ENCODE measurements at regions not wholly inside any gene's neighbourhood (a gene's known extent, or its start where the extent isn't known, plus 50 kb on each side); places are given as distances from the start of the nearest gene placed in this dataset.

GRCh38 chr15:93517176-93517575, 428.2 kb upstream of the RGMA start:
- DNase-seq = no peak

- no peak for DNase-seq
Measured at GRCh38 chr15:93515256-93516051, 426.4 kb upstream of the RGMA start.

- no peak for DNase-seq
Measured at GRCh38 chr15:93506646-93507045, 417.6 kb upstream of the RGMA start.

DNA sequence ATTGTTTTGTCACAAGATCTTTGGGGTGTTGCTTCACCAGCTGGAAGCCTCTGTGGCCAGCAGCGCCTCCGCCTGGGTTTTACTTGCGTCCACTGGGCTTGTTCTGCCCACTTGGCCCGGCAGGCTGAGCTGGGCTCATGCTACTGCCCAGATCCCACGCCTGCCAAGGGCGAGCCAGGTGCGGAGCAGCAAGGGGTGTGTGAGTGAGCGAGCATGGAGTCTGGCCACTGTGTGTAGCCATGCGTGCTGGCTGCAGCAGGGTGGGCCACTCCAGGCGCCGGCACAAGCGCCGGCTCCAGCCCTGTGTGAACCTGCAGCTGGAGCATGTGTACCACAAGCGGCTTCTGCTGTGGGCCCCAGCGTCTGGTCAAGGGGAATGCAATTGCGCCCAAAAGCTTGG, 416.5 kb upstream of the RGMA start:
- no peak for DNase-seq

GRCh38 chr15:93501946-93502345, 412.9 kb upstream of the RGMA start:
- no peak for DNase-seq

DNA sequence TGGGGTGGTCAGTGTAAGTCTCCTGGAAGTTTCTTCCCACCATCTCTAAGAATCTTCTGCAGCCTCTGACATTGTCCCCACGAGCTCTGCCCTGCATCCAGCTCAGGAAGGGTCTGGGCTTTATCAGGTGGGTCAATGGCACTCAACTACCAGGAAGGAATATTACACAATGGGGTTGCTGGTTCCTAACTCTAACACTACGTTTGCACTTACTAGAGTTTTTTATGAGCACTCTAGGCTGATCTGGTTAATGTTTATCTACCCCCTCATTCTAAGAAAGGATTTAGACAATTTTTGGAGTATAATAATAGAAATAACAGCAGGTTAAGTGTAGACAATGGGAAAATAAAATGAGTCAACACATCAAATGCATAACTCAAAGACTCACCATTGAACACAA, 411.1 kb upstream of the RGMA start:
- no peak for DNase-seq

DNA sequence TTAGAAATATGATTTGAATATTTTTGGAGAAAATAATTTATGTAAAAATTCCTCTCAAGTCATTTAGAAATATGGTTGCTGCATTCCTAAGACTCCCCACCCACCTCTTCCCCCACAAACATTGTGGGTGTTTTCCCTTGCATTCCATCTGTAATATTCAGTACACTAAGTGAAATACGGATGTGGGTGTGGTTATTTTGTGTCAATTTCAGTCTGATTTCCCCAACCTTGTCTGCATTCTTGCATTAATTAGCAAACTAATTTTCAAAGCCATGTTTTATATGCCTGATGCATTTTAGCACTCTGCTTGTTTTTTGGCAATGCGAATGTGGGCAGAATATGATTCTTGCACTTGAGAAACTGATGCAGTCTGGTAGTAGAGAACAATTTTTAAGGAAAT, 408.3 kb upstream of the RGMA start:
- no peak for DNase-seq

- no peak for DNase-seq
Measured at GRCh38 chr15:93496888-93497287, 407.9 kb upstream of the RGMA start.

- DNase-seq = no peak
Measured at GRCh38 chr15:93495799-93496637, 407.0 kb upstream of the RGMA start.

GRCh38 chr15:93493172-93493571, 404.2 kb upstream of the RGMA start:
- no peak for DNase-seq

DNA sequence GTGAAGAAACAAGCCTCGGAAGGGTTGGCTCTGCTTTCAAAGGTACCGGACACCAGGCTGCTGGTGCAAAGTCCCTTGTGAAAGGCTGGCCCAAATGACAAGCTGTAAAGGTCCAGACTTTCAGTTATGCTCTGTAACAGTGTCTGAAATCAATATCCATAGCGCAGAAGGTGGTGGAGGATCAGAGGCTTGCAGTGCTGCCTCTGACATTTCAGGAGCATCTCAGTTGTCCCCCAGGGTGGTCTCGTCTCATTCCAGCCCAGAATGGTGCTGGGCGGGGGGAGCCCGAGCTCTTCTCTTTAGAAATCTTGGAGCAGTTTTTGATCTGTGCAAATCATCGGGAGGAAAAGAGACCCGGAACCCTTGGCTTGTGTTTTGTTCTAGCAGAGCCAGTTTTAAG, 402.3 kb upstream of the RGMA start:
- DNase-seq = no peak

DNA sequence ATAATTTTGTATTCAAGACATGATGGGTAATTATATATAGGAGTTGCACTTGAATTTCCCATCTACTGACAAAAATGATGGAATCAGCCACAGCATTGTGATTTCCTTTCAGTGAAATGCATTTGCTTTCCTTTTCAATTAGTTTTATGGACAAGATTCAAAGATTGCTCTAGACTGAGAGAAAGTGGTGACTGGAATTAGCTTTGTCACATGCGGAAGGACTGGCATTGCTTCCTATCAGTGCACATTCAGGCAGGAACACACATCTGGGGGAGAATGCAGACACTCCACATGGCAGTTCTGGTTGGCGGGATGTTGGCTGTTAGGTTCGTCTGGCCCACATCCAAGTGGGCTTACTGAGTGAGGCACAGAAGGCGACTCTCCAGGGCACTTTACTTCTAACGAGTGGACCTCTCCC, 399.3 kb upstream of the RGMA start:
- no peak for DNase-seq

DNA sequence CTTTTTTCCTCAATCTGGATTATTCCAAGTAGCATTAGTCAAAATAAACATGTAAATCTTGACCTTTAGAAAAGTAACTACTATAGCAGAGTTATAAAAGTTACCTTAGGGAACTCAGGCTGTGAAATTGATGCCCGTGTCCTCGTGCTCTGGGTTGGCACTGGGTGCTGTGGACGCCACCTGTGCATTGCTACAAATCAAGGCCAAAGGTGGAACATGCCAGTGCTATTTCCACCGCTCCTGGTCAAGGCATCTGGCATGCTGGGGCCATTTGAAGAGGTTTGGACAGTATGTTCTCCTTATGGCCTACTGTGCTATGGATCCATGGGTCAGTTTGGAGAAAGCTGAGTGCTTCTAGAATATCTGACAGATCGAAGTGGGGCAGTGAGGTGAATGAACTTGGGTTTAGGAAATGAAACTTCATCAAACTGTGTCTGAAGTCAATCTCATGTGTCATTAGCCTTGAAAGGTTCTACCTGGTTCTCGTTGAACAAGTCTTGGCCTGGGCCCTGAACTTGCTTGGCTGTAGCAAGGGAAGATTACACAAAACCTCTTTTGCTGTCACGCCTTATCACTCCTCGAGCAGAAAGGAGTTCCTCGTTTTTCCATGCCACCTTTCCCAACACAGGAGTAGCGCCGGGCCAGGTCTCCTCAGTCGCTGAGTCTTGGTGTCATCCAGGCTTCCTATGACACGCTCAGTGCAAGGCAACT, 397.6 kb upstream of the RGMA start:
- no peak for DNase-seq

DNA sequence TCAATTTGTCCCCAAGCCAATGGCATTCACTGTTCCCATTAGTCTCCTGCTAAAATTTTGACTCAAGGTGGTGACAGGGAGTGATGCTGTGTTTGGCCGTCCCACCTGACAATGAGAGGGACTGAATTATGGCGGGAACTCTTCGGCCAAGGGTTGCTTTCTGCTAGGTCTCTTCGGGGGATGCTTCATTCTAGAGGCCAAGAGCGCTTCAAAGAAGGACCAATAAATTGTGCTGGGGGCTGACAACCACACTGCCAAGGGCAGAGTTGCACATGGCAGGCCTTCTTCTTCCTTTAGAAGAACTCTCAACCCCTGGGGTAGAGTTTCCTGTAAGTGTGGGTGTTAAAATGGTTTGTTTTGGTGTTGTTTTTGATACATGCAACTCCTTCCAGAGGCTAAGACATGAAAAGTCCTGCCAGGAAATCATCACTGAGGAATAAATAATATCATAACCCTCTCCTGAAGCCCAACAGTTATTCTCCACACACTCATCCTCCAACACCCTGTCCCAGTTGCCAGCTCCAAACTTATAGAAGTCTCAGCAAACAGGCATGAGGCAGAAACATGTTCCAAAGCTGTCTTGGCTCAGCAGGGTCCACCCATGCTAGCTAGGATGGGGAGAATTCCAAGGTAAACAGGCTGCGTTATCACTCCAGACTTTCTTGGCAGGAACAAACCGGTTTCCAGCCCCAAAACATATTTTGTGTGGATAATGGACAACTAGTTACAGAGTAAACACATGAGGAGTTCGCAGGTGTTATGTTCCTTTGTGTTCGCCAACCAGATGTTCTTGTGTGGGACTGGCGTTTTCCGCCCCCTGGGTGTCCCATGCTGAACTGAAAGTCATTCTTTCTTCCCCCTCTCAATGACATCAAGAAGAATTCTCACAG, 396.7 kb upstream of the RGMA start:
- DNase-seq = no peak

DNA sequence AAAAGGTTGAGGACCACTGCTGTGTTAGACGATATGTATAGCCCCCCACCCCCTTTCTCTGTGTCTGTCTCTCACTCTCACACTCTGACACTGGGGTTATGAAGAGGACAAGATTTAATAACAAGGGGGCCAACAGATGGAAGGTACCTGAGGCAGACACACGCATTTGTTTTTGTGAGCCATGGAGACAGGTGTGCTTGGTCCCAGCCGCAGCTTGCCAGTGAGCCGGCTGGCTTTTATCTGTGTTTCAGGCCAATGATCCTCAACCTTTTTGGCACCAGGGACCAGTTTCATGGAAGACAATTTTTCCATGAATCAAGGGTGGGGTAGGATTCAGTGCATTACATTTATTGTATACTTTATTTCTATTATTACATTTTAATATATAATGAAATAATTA, 394.9 kb upstream of the RGMA start:
- DNase-seq = no peak

GRCh38 chr15:93482731-93483130, 393.7 kb upstream of the RGMA start:
- no peak for DNase-seq

DNA sequence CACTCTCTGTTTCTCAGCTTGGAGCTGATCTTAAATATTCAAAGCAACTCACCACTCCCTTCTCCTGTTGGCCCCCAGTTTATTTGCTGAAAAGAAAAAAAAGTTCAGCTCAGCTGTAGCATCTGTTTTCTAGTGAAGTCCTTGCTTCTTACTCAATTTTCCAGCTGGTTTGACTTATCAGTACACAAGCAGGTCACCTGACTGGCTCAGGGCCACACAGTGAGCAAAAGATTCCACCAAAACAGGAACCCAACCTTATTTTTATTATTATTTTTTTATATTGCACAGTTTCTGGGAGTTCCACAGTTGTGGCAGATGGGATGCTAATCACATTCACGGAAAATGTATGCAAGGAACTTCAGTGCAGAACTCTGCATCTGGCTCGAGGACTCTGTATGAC, 390.7 kb upstream of the RGMA start:
- no peak for DNase-seq

DNA sequence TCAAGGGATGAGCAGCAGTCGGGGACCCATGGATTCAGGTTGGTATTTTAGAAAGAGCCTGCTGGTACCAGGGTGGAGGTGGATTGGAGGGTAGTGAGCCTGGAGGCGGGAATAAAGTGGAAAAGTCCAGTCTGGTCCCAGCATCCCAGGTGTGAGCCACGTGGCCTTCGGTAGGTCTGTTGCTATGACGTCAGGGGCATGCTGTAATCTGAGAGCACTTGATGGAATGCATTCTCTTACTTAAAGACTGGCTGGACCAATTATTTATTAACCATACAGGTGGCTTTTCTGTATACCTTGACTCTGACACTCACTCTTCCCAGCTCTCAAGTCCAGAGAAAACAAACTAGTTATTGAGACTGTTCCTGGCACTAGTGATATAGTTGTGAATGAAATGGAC, 389.9 kb upstream of the RGMA start:
- DNase-seq = no peak

GRCh38 chr15:93477721-93478120, 388.7 kb upstream of the RGMA start:
- DNase-seq = no peak

DNA sequence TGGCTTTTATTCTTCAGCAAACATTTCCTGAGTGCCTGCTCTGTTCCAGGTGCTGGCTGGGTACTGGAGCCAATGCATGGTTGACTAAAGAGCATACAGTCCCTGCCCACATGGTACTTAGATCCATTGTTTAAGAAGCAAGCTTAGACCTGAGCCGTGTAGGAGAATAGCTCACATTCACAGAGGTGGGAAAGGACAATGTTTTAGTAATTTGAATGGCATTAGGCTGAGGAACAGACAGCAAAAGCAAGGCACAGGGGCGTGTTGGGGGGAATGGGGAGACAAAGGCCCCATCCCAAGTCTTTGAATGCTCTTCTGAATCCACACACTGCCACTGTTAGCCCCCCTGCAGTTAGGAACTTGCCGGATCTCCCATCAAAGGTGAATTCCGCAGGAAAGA, 388.2 kb upstream of the RGMA start:
- DNase-seq = no peak

GRCh38 chr15:93476491-93477177, 387.6 kb upstream of the RGMA start:
- DNase-seq = no peak

DNA sequence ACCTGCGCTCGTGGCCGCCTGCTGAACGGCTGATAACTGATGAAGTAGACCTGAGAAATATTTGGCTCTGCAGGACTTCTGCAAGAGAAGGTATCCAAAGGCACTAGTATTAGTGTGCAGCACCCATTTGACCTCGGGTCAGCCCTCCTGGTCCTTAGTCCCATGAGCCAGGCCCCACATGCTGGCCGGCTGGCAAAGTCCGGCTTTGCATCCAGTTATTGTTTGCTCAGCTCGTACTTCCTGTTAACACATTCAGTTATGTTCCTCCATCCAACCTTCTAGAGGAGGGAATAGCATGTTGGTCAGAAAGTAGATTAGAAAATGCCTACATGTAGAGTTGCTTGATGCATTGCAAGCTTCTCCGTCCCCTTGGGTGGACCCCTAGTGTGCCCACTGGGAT, 385.7 kb upstream of the RGMA start:
- no peak for DNase-seq

All from activated effector memory CD4-positive, alpha-beta T cell treated with Interleukin-2 at 50 U/mL for 16 hours (primary cell).